ENCODE measurements at regions not wholly inside any gene's neighbourhood (a gene's known extent, or its start where the extent isn't known, plus 50 kb on each side); places are given as distances from the start of the nearest gene placed in this dataset.

GRCh38 chr7:155223021-155223420, 74.7 kb upstream of the INSIG1 start:
- peaks cover under 1% of the 10 kb centered on the region for H3K27me3 ChIP-seq (ENCODE audit: control insufficient read depth, insufficient read depth, low read length)
- DNase-seq: no peak
- H3K36me3 ChIP-seq (replicated peaks; ENCODE audit: control insufficient read depth, insufficient read depth, low read length): no peaks in the 10 kb centered on the region
- no peak overlapping the region for H3K4me3 ChIP-seq (ENCODE audit: insufficient read depth, low read depth, low read length)

GRCh38 chr7:155223503-155223902, 74.2 kb upstream of the INSIG1 start:
- DNase-seq: no peak
- no peak overlapping the region for H3K4me3 ChIP-seq (ENCODE audit: insufficient read depth, low read depth, low read length)
- peaks cover 2% of the 10 kb centered on the region for H3K27me3 ChIP-seq (ENCODE audit: control insufficient read depth, insufficient read depth, low read length)
- H3K36me3 ChIP-seq (replicated peaks; ENCODE audit: control insufficient read depth, insufficient read depth, low read length): no peaks in the 10 kb centered on the region

GRCh38 chr7:155224116-155224811, 73.4 kb upstream of the INSIG1 start:
- H3K36me3 ChIP-seq (replicated peaks; ENCODE audit: control insufficient read depth, insufficient read depth, low read length): no peaks in the 10 kb centered on the region

GRCh38 chr7:155225095-155225494, 72.6 kb upstream of the INSIG1 start:
- no peak overlapping the region for H3K4me3 ChIP-seq (ENCODE audit: insufficient read depth, low read depth, low read length)
- no peak for DNase-seq
- no peaks in the 10 kb centered on the region for H3K36me3 ChIP-seq (replicated peaks; ENCODE audit: control insufficient read depth, insufficient read depth, low read length)
- peaks cover 4% of the 10 kb centered on the region for H3K27me3 ChIP-seq (ENCODE audit: control insufficient read depth, insufficient read depth, low read length)

More at GRCh38 chr7:155224116-155224811, 73.4 kb upstream of the INSIG1 start:
- H3K27me3 ChIP-seq (ENCODE audit: control insufficient read depth, insufficient read depth, low read length): peaks cover 4% of the 10 kb centered on the region
- H3K4me3 ChIP-seq (ENCODE audit: insufficient read depth, low read depth, low read length): no peak overlapping the region
- DNase-seq: no peak

GRCh38 chr7:155225516-155225915, 72.2 kb upstream of the INSIG1 start:
- no peak overlapping the region for H3K4me3 ChIP-seq (ENCODE audit: insufficient read depth, low read depth, low read length)
- H3K27me3 ChIP-seq (ENCODE audit: control insufficient read depth, insufficient read depth, low read length): peaks cover 4% of the 10 kb centered on the region
- no peaks in the 10 kb centered on the region for H3K36me3 ChIP-seq (replicated peaks; ENCODE audit: control insufficient read depth, insufficient read depth, low read length)
- DNase-seq: no peak

GRCh38 chr7:155226261-155227003, 71.2 kb upstream of the INSIG1 start:
- Histone ChIP-seq H3K27me3 (ENCODE audit: control insufficient read depth, insufficient read depth, low read length) (peaks cover 4% of the 10 kb centered on the region), H3K36me3 (replicated peaks; ENCODE audit: control insufficient read depth, insufficient read depth, low read length) (no peaks in the 10 kb centered on the region), H3K4me3 (ENCODE audit: insufficient read depth, low read depth, low read length) (no peak overlapping the region)
- peak; percentile 52 for DNase-seq

- H3K4me3 ChIP-seq (ENCODE audit: insufficient read depth, low read depth, low read length): no peak overlapping the region
- peaks cover 4% of the 10 kb centered on the region for H3K27me3 ChIP-seq (ENCODE audit: control insufficient read depth, insufficient read depth, low read length)
- H3K36me3 ChIP-seq (replicated peaks; ENCODE audit: control insufficient read depth, insufficient read depth, low read length): no peaks in the 10 kb centered on the region
- DNase-seq: peak; percentile 51
These were observed 70.5 kb upstream of the INSIG1 start for GRCh38 chr7:155227004-155227787.

- Histone ChIP-seq H3K36me3 (replicated peaks; ENCODE audit: control insufficient read depth, insufficient read depth, low read length) (no peaks in the 10 kb centered on the region), H3K27me3 (ENCODE audit: control insufficient read depth, insufficient read depth, low read length) (peaks cover 4% of the 10 kb centered on the region), H3K4me3 (ENCODE audit: insufficient read depth, low read depth, low read length) (no peak overlapping the region)
- peak; percentile 88 for DNase-seq
These were observed 69.8 kb upstream of the INSIG1 start for GRCh38 chr7:155227788-155228458.

- Histone ChIP-seq H3K27me3 (ENCODE audit: control insufficient read depth, insufficient read depth, low read length) (peaks cover 4% of the 10 kb centered on the region), H3K36me3 (replicated peaks; ENCODE audit: control insufficient read depth, insufficient read depth, low read length) (no peaks in the 10 kb centered on the region)
- DNase-seq: peak; percentile 73
These were observed 69.2 kb upstream of the INSIG1 start for GRCh38 chr7:155228459-155228845.

GRCh38 chr7:155228894-155229293, 68.8 kb upstream of the INSIG1 start:
- H3K4me3 ChIP-seq (ENCODE audit: insufficient read depth, low read depth, low read length): no peak overlapping the region
- H3K36me3 ChIP-seq (replicated peaks; ENCODE audit: control insufficient read depth, insufficient read depth, low read length): no peaks in the 10 kb centered on the region
- H3K27me3 ChIP-seq (ENCODE audit: control insufficient read depth, insufficient read depth, low read length): peaks cover 4% of the 10 kb centered on the region
- DNase-seq: no peak

More at GRCh38 chr7:155228459-155228845, 69.2 kb upstream of the INSIG1 start:
- H3K4me3 ChIP-seq (ENCODE audit: insufficient read depth, low read depth, low read length): no peak overlapping the region

- Histone ChIP-seq H3K27me3 (ENCODE audit: control insufficient read depth, insufficient read depth, low read length) (peaks cover 4% of the 10 kb centered on the region), H3K4me3 (ENCODE audit: insufficient read depth, low read depth, low read length) (no peak overlapping the region)
- DNase-seq: no peak
These were observed 68.0 kb upstream of the INSIG1 start for GRCh38 chr7:155229548-155230168.

GRCh38 chr7:155230169-155230593, 67.5 kb upstream of the INSIG1 start:
- peaks cover 4% of the 10 kb centered on the region for H3K27me3 ChIP-seq (ENCODE audit: control insufficient read depth, insufficient read depth, low read length)
- H3K4me3 ChIP-seq (ENCODE audit: insufficient read depth, low read depth, low read length): no peak overlapping the region
- peak; percentile 77 for DNase-seq
- no peaks in the 10 kb centered on the region for H3K36me3 ChIP-seq (replicated peaks; ENCODE audit: control insufficient read depth, insufficient read depth, low read length)

More at GRCh38 chr7:155229548-155230168, 68.0 kb upstream of the INSIG1 start:
- no peaks in the 10 kb centered on the region for H3K36me3 ChIP-seq (replicated peaks; ENCODE audit: control insufficient read depth, insufficient read depth, low read length)

GRCh38 chr7:155231241-155231800, 66.4 kb upstream of the INSIG1 start:
- Histone ChIP-seq H3K36me3 (replicated peaks; ENCODE audit: control insufficient read depth, insufficient read depth, low read length) (no peaks in the 10 kb centered on the region), H3K4me3 (ENCODE audit: insufficient read depth, low read depth, low read length) (no peak overlapping the region), H3K27me3 (ENCODE audit: control insufficient read depth, insufficient read depth, low read length) (peaks cover 4% of the 10 kb centered on the region)
- no peak for DNase-seq
